ENCODE measurements at regions not wholly inside any gene's neighbourhood (a gene's known extent, or its start where the extent isn't known, plus 50 kb on each side); places are given as distances from the start of the nearest gene placed in this dataset.
A peak's percentile ranks its signal among the peaks of the same experiment; 100 is the strongest.

- H3K27ac ChIP-seq, result no peak overlapping the region
- peaks cover 24 to 55% of the 10 kb centered on the region in 2 donors for H3K36me3 ChIP-seq (replicated peaks in 1 of 2; ENCODE audit: insufficient read depth in 1 of 2, low read depth in 2 of 2)
- no peak for ATAC-seq
- intact Hi-C loops (cut with DNase I), result no loop called here
- H3K4me1 ChIP-seq, result peaks cover 14% of the 10 kb centered on the region
- no peak overlapping the region for H3K4me3 ChIP-seq
- 54 to 55% methylated on average over 7 of the region's 7 CpGs for WGBS, 2 donors
- peak in 1 of 4 donors; percentile 23 for DNase-seq
- no peaks in the 10 kb centered on the region for H3K27me3 ChIP-seq
- peak in 1 of 7 experiments; percentile 13 for TF ChIP-seq CTCF (IDR thresholded peaks at IDR 0.05)
- no peak for TF ChIP-seq POLR2A (IDR thresholded peaks at IDR 0.05)
- H3K9me3 ChIP-seq, result no peaks in the 10 kb centered on the region
Measured at GRCh38 chr9:92242260-92243136, 51.0 kb downstream of the IARS1 start.

GRCh38 chr9:92236915-92237314, 56.6 kb downstream of the IARS1 start:
- no peak overlapping the region for H3K4me3 ChIP-seq
- no peak for DNase-seq
- H3K4me1 ChIP-seq, result no peaks in the 10 kb centered on the region
- ATAC-seq, result no peak
- TF ChIP-seq POLR2A (IDR thresholded peaks at IDR 0.05) (no peak), CTCF (IDR thresholded peaks at IDR 0.05) (no peak)
- no peaks in the 10 kb centered on the region for H3K27me3 ChIP-seq
- 94 to 95% methylated on average over 3 of the region's 3 CpGs for WGBS, 2 donors
- no peak overlapping the region for H3K27ac ChIP-seq
- no peaks in the 10 kb centered on the region for H3K9me3 ChIP-seq
- intact Hi-C loops (cut with DNase I), result loop anchor here (10.0 kb wide), 2 partner anchors 62 to 102 kb away; no protein-coding TSS in a partner anchor
- H3K36me3 ChIP-seq (replicated peaks in 1 of 2; ENCODE audit: insufficient read depth in 1 of 2, low read depth in 2 of 2), result peaks cover 11 to 28% of the 10 kb centered on the region in 2 donors

- no peak overlapping the region for H3K4me3 ChIP-seq
- no peak overlapping the region for H3K27ac ChIP-seq
- 97 to 99% methylated on average over 4 of the region's 4 CpGs for WGBS, 2 donors
- no peaks in the 10 kb centered on the region for H3K9me3 ChIP-seq
- H3K27me3 ChIP-seq, result no peaks in the 10 kb centered on the region
- peaks cover 11 to 23% of the 10 kb centered on the region in 2 donors for H3K36me3 ChIP-seq (replicated peaks in 1 of 2; ENCODE audit: insufficient read depth in 1 of 2, low read depth in 2 of 2)
- DNase-seq (no peak), ATAC-seq (no peak)
- H3K4me1 ChIP-seq, result no peaks in the 10 kb centered on the region
- intact Hi-C loops (cut with DNase I), result loop anchor here (10.0 kb wide), 2 partner anchors 62 to 102 kb away; no protein-coding TSS in a partner anchor
- TF ChIP-seq POLR2A (IDR thresholded peaks at IDR 0.05) (no peak), CTCF (IDR thresholded peaks at IDR 0.05) (no peak)
Measured at GRCh38 chr9:92236465-92236864, 57.0 kb downstream of the IARS1 start.

- no peak for DNase-seq
- H3K4me3 ChIP-seq, result no peak overlapping the region
- H3K4me1 ChIP-seq, result no peaks in the 10 kb centered on the region
- no peaks in the 10 kb centered on the region for H3K9me3 ChIP-seq
- no peak for ATAC-seq
- peaks cover 6 to 15% of the 10 kb centered on the region in 2 donors for H3K36me3 ChIP-seq (replicated peaks in 1 of 2; ENCODE audit: insufficient read depth in 1 of 2, low read depth in 2 of 2)
- WGBS, 2 donors, result 95 to 97% methylated on average over 5 of the region's 5 CpGs
- no peak overlapping the region for H3K27ac ChIP-seq
- TF ChIP-seq CTCF (IDR thresholded peaks at IDR 0.05) (no peak), POLR2A (IDR thresholded peaks at IDR 0.05) (no peak)
- no peaks in the 10 kb centered on the region for H3K27me3 ChIP-seq
- intact Hi-C loops (cut with DNase I), result loop anchor here (10.0 kb wide), 2 partner anchors 60 to 100 kb away; no protein-coding TSS in a partner anchor
Measured at GRCh38 chr9:92234514-92234913, 59.0 kb downstream of the IARS1 start.
